NCI-H2107 treated with DMSO at 0.1 percent for 48 hours (cell line): ENCODE measurements at regions not wholly inside any gene's neighbourhood (a gene's known extent, or its start where the extent isn't known, plus 50 kb on each side); places are given as distances from the start of the nearest gene placed in this dataset.

Experiments used
- DNase-seq: peaks from one replicate; lab custom pipeline; 2025; ENCODE audit not compliant: unreplicated experiment; lab: John Stamatoyannopoulos, UW

DNA sequence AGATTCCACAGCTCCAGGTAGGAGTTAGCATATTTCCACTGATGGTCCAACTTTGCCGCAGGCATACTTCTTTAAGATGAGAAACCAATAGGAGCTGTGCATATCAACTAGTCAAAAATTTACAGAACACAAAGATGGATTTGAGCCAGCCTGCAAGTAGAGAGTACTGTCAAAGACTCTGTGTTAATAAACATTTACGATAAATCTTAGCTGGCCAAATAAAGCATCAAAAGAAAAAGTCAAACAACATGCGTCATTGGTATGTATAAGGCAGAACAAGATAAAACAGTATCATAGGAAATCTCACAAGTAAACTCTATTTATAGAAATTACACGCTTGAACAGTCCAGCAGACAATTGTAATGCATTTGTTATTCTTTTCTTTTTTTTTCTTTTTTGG lies 907.4 kb upstream of the AGA start:
- no peak for DNase-seq

DNA sequence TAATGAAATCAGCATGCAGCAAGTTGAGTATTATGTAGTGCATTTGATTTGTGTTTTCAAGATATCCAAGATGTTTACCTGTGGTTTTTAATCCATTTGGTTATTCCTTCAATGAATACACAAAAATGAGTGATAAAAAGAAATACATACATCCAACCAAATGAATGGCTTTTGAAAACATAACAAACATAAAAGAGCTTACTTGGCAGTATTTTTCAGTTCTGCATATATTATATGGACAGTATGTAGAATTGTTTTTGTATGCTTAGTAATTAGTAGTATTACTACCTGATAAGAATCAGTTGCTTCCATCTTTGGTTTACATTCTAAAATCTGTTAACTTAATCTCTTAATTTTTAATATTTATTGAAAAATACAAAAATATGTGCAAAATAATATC lies 908.9 kb upstream of the AGA start:
- DNase-seq = no peak

DNA sequence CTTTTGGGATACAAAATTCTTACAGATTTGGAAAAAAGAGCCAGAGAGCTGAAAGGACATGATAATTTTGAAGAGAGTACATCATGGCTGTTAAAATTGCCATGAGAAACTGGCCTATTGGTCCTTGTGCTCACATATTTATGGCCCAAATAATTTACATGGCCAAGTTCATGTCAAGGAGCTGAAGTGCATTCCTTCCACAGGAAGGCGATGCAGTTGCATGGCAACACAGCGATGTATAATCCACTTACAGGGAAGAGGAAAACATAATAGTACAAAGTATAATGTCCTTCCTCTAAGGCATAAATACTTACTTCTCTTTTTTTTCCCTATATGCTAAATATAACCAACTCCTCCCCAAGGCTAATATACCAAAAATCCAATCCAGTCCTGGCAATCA lies 914.5 kb upstream of the AGA start:
- no peak for DNase-seq

DNA sequence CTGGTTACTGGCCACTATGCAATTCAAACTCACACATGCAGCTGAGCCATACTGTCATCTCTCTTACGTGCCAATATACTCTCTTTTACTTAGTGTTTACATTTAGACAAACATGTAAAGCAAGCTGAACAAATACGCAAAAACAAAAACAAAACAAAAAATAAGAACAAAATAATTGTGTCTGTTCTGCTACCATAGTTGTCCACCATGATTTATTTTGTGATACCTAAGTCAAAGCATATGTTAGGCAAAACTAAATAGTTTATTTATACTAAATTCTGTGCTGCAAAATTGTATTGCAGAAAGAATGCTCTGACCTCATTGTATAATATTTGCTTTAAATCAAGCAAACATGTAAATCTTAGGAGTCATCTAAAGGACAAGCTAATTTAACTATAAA lies 943.2 kb upstream of the AGA start:
- no peak for DNase-seq

DNA sequence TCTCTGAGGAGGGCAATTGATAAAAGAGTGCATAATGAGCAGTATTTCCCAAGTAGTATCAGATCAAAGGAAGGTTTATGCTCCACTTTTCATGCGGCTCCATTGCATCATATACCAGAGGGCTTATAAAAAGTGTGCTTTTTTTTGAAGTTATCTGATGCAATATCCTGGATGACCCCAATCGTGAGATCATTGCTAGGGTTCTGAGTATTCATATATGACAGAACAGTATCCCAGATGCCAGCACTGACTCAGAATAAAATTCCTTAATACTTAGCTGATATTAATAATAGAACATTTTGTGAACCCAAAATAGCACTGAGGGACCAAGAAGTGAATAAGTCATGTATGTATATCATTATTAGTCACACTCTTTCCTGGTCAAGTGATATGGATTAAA lies 945.5 kb upstream of the AGA start:
- no peak for DNase-seq

DNA sequence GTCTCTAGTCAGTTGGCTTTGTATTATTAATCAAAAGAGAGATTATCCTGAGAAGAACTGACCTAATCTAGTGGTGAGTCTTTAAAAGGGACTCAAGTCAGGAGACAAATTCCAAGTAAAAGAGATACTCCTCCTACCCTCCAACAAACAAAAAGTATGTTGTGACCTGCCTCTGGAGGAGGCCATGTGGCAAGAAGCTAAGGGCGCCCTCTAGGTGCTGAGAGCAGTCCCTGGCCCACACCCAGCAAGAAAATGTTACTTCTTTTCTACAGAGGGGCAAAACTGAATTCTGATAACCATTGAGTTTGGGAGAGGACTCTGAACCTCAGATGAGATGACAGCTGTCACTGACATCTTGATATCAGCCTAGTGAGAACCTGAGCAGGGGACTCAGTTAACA lies 953.6 kb upstream of the AGA start:
- no peak for DNase-seq

DNA sequence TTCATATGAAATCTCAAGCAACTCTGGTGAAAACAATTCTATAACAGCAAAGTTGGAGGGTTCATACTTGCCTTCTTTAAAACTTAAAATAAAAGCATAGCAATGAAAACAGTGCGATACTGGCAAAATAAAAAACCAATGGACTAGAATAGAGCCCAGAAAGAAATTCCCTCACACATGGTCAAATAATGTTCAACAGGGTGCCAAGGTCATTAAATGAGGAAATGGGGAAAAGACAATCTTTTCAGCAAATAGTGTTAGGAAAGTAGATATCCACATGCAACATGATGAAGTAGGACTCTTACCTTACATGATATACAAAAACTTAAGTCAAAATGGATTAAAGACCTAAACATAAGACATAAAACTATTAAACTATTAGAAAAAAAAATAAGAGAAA lies 970.2 kb upstream of the AGA start:
- DNase-seq = no peak

DNA sequence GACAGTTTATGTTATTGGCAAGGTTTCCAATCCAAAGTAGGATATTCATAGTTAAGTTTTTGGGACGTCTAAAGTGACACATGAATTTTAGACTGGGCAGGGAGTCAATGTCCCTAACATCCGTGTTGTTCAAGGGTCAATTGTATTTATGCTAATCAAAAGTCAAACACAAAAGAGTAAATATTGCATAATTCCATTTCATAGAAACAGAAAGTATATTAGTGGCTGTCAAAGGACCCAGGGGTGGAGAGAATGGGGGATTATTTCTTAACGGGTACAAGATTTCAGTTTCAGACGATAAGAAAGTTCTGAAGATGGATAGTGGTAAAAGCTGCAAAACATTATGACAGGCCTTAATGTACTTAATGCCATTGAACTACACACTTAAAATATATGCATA lies 971.8 kb upstream of the AGA start:
- no peak for DNase-seq

DNA sequence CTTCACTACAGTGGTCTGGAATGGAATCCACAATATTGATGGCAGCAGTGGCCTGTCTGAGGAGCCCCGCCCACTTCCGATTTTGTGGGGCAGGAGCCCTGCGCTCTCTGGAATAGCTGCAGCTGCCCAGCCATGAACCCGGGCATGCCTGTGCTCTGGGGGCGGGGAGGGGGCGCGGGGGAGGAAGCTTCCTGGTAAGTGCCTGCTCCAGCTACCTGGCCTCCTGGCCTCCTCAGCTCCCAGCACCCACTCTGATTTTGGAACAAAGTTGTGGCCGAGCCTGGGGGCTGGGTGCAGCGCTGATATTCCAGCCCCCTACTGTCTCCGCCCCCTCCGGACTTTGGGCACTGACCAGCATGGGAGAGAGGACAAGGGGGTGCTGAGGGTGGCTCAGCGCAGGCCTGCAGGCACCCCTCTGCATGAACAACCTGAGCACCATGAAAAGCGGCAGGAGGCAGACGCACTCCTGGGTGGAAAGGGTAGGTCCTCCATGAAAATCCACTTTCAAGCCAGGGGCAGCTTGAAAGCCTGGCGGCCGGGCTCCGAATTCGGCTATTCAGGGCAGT lies 972.7 kb upstream of the AGA start:
- DNase-seq = no peak

DNA sequence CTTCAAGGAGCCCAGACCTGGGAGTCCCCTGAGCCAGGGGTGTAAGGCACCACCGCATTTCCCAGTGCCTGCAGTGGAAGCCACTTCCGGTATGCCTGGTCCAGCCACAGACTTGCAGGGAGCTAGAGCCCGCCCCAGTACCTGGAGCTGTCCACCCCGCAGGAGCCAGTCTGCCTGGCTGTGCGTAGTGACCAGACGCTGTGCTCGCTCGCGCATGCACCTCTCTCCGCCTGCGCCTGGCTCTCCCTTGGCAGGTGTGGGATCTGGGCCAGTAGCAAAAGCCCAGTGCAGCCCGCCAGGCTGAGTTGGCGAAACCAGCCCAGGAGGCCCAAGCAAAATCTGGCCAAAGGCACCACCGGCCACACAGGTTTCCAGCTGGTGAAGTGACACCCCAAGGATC lies 973.7 kb upstream of the AGA start:
- DNase-seq = no peak

DNA sequence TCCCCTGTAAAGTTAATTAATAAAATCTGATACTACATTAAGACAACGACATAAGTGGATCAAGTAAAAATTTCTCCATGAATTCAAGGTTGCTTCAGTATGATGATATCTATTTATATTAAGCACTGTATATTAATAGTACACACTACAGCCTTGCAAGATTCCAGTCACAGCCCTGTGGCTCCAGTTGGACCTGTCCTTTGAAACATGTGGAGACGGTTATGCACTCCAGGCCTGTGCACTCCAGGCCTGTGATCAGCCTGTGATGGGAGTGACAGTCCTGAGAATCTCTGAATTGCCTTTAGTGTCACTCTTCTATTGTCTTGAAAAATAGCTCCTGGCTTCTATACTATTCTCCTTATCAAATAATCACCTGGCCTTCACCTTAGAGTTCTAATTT lies 981.1 kb upstream of the AGA start:
- no peak for DNase-seq

DNA sequence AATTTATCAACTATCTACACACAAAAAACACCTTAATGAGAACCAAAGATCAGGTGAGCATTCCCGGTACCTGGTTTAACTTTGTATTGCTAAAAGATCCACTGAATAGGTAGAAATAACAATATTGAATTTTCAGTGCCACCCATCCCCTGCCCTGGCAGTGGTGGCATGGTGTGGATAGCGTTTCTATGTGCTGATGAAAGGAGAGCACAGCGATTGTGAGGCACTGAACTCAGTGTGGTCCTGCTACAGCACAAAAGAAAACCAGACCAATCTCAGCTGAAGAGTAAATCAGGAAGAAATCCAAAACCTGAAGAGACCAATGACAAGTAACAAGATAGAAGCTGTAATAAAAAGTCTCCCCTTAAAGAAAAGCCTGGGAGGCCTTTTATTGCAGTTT lies 984.6 kb upstream of the AGA start:
- no peak for DNase-seq

DNA sequence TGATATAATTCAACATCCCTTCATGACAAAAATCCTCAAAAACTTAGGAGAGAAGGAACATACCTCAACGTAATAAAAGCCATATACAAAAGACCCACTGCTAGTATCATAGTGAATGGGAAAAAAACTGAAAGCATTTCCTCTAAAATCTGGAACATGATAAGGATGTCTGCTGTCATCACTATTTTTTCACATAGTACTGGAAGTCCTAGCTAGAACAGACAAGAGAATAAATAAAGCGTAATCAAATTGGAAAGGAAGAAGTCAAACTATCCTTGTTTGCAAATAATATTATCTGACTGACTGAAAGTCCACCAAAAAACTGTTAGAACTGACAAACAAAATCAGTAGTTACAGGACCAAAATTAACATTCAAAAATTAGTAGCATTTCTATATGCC lies 985.4 kb upstream of the AGA start:
- DNase-seq = no peak

DNA sequence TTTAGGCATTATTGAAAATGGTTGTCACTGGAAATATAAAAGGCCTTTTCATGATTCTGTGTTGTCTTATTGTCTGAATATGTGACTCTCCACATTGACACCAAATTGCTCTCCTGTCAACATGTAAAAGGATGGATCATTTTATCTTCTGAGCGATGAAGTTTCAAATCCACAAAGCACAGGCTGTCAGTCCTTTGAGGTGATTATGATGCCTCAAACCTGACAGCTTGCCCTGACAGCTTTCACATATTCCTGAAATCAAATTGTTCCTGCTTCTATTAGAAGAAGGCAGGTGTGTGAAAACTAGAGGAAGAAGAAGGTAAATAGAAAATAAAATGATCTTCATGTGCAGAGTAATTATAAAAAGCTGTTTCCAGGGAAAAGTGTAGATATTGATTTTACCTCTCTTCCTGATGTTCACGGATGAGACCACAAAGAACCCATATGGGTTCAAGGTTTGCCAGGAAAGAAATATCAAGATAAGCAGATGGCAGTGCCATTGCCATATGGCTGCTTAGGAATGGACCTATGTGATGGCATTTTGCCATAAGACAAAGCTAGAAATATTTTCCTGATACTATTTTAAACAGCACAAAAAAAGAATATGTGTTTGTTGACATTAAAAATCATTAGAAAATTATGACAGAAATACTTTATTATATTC lies 1006.3 kb upstream of the AGA start:
- no peak for DNase-seq

DNA sequence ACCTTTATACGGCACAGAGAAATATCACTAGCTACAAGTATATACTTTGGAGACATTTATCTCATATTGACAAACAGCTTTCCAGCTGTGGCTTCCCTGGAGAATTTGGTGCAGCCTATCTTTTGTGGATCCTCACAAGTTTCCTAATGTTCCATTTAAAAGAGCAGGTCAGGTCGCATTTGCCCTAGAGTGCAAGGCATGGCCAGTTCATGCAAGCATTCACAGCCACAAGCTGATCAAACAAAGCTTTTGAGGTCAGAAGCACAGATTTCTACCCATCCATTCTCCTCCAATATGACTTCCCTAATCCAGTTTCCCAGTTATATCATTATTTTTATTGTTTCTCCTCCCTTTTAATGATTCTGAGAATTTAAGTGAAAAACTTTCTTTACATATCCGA lies 1008.4 kb upstream of the AGA start:
- no peak for DNase-seq

DNA sequence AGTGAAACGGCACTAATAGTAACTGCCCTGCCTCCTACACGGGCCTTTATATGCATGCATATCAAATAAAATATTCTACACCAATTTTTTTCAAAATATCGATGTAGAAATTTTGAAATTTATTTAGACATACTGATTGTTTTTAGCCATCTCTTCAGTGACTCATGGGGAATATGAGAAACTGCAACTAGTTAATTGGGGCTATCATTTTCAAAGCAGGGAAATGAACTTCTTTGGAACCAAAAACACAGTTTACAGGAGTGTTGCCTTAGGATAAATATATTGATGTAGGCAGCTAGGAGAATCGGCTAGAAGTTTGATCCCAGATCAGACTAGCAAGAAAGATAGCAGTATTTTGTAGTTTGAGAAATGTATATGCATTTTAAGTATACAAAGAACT lies 1010.8 kb upstream of the AGA start:
- no peak for DNase-seq

DNA sequence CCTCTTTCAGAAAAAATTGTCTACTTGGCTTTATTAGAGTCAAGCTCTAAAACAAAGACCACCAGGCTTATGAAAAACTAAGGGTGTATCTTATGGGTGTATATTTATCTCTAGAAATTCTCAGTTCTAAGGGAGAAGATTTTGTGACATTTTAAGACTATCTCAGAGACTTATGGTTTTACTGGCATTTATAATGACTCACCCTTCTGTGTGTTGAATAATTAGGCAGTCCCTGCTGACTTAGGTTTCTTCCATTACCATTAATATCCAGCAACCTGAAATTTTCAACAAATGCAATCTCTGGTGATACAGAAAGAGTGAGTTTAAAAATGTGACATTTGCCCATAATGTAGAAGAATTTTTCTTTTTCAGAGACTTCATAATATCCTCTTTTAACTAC lies 1015.0 kb upstream of the AGA start:
- DNase-seq = no peak

DNA sequence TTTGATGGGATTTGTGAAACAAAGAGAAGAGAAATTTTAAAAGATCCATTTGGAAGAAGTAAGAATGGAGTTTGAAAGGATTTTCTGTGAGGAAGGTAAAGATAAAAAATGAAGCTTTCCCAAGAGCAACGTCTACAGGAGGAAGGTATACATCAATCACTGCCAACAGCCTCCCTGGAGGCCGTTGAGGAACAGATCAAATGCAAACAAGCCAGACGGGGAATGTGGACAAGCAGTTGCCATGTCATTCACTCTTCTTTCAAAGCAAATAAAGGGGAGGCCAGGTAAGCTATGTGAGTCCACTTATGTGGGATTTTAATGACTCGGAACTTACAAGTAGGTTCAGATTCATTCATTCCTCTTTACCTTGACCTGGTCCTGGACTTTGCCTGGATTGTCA lies 1020.5 kb upstream of the AGA start:
- DNase-seq = no peak

DNA sequence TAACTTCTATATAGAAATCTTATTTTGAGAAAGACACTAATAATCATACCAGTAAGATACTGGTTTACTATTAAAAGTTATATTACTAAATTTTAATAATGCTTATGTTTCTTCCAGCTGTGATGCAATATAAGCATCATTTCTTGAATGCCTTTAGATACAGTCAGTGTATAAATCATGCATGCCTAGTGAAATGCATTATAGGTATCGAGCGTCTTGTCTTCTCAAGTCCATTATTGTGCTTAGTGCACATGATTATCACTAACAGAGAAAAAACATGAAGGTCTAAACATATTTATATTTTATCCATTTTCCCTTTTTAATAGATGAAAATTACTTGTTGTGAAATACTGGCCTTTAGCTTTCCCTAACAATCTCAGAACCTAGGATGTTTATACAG lies 1021.5 kb upstream of the AGA start:
- no peak for DNase-seq

DNA sequence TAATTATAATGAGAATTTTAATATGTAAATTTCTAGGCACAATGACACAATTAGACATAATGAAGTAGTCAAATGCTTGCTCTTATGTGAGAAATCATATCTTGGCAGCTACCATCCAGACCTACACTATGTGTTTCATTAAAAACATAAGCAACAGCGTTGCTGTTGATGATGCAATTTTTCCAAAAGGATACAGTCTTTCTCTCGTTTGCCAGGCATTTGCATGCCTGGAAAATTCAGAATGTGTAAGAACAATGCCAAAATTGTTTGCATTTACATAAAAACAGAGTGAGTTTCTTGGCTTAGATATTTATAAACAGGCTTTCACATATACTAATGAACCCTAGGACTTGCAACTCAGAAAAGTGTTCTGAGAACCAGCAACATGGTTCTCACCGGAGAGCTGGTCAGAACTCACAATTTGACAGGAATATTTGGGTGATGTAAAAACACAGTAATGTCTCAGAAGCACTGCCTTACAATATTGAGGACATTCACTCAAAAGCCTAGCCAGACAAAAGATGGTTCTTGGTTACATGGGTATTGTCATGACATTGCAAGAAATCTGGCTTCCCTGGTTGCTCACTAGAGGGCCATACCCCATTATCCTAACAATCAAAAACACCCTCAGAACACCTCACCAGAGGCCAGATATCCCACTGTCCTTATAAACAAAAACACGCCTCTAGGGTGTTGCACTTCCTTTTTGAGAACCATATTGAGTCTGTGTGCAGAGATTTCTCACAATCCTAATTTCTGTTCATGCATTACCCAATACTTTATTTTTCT lies 1029.0 kb upstream of the AGA start:
- no peak for DNase-seq

DNA sequence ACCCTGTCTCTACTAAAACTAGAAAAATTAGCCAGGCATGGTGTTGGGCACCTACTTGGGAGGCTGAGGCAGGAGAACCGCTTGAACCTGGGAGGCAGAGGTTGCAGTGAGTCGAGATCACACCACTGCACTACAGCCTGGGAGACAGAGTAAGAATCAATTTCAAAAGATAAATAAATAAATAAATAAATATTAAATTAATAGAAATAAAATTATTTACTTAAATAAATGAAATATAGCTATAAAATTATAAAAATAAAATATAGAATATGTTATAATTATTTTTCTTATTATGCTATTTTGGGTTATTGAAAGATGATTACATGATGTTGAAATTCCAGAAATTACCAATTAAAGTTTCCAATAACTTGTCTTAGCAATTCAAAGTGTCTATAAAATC lies 1029.8 kb upstream of the AGA start:
- DNase-seq = no peak

DNA sequence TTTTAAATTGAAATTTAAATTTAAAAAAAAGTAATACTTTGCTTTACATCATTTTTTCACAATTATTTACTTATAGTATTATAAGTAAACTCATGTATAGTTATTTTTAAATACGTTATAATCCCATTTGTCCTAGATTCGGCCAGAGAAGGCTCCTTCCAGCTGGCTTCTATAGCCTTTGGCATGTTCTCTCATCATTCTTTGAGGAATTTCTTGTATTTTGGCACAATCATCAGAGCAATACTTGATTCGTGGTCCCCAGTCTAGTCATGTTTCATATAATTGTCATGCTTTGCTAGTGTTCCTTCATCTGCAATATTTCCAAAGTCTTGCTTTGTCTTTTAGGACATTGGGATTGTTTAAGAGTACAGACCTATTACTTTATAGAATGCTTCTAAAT lies 1037.9 kb upstream of the AGA start:
- no peak for DNase-seq

DNA sequence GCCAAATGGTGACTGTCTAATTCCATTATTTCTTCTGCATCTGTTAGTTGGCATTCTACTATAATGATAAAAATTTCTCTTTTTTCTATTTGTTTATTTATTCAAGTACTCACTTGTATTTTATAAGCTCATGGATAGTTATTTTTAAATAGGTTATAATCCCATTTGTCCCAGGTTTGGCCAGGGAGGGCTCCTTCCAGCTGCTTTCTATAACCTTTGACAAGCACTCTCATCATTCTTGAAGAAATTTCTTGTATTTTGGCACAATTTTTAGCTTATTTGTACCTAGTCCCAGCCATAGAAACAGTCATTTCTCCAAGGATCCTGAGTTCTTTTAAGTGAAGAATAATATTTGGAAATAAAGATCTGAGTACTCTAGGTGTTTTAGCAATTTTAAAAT lies 1038.6 kb upstream of the AGA start:
- no peak for DNase-seq
